SU-DHL-6 (cell line): ENCODE measurements at regions not wholly inside any gene's neighbourhood (a gene's known extent, or its start where the extent isn't known, plus 50 kb on each side); places are given as distances from the start of the nearest gene placed in this dataset.
A peak's percentile ranks its signal among the peaks of the same experiment; 100 is the strongest.

Experiments used
- H2AFZ ChIP-seq: fragments of 200-600 bp; sonication (generic); 2 replicates; pipeline ENCODE4 v1.6.1; 2014; ENCODE audit warnings: low read depth, mild to moderate bottlenecking, moderate library complexity, mixed read lengths, antibody characterized with exemption, low read length; ENCODE audit not compliant: severe bottlenecking
- H3F3A ChIP-seq: fragments of 200-600 bp; shearing (Covaris generic); 2 replicates; pipeline ENCODE4 v1.6.0; 2016; ENCODE audit warnings: antibody characterized with exemption, mild to moderate bottlenecking; ENCODE audit not compliant: insufficient read depth
- H3K27ac ChIP-seq: fragments of 200-600 bp; sonication (generic); 2 replicates; pipeline ENCODE4 v1.5.1; 2016; ENCODE audit warnings: low read depth, mild to moderate bottlenecking, low read length, moderate library complexity, mixed read lengths
- H3K27me3 ChIP-seq: fragments of 200-600 bp; sonication (generic), shearing (Covaris generic); 2 replicates; pipeline ENCODE4 v1.6.0; 2014; ENCODE audit warnings: mild to moderate bottlenecking, low read length
- H3K36me3 ChIP-seq: fragments of 200-600 bp; sonication (generic); 2 replicates; pipeline ENCODE4 v1.6.1; 2014; ENCODE audit warnings: mild to moderate bottlenecking, low read length, mixed read lengths
- H3K4me2 ChIP-seq: fragments of 300-600, 200-600 bp; shearing (Covaris generic), sonication (generic); 2 replicates; pipeline ENCODE4 v1.6.0; 2014; ENCODE audit warnings: low read length, low read depth, mild to moderate bottlenecking; ENCODE audit not compliant: poor library complexity, severe bottlenecking
- H3K4me3 ChIP-seq: fragments of 200-600 bp; sonication (generic); 2 replicates; pipeline ENCODE4 v1.5.1; 2014; ENCODE audit warnings: antibody characterized with exemption, low read length, mild to moderate bottlenecking, mixed read lengths; ENCODE audit not compliant: insufficient read depth, poor library complexity, severe bottlenecking
- H3K79me2 ChIP-seq: fragments of 200-600 bp; sonication (generic); 2 replicates; pipeline ENCODE4 v1.6.1; 2014; ENCODE audit warnings: mild to moderate bottlenecking, low read length, moderate library complexity; ENCODE audit not compliant: insufficient read depth
- H3K9ac ChIP-seq: fragments of 200-600 bp; sonication (generic); 2 replicates; pipeline ENCODE4 v1.7.0; 2014; ENCODE audit warnings: mild to moderate bottlenecking, low read length
- H3K9me2 ChIP-seq: fragments of 200-600 bp; sonication (generic); replicated peaks from 2 replicates; pipeline ENCODE4 v1.6.1; 2014; ENCODE audit warnings: low read length; ENCODE audit not compliant: insufficient read depth
- H3K9me3 ChIP-seq: fragments of 200-600 bp; sonication (generic); 2 replicates; pipeline ENCODE4 v1.6.1; 2014; ENCODE audit warnings: low read length, mixed read lengths; ENCODE audit not compliant: insufficient read depth
- H4K20me1 ChIP-seq: fragments of 200-600 bp; sonication (generic); 2 replicates; pipeline ENCODE4 v1.6.1; 2014; ENCODE audit warnings: low read depth, mild to moderate bottlenecking, antibody characterized with exemption, low read length, moderate library complexity, mixed read lengths
- CTCF ChIP-seq: fragments of 200-600 bp; sonication (generic); IDR thresholded peaks from one replicate; pipeline ENCODE4 v1.5.1; 2017; ENCODE audit warnings: antibody characterized with exemption, mild to moderate bottlenecking, low read length, moderate library complexity; ENCODE audit not compliant: insufficient read depth, poor library complexity, severe bottlenecking
- EZH2phosphoT487 ChIP-seq: fragments of 200-600 bp; sonication (generic), shearing (Covaris generic); conservative IDR thresholded peaks from 2 replicates; pipeline ENCODE4 v1.6.1; 2018; ENCODE audit warnings: mild to moderate bottlenecking, antibody characterized with exemption, low read length, moderate library complexity, mixed read lengths

- Histone ChIP-seq H3K4me2 (no peak overlapping the region), H3K27me3 (no peaks in the 10 kb centered on the region), H4K20me1 (no peaks in the 10 kb centered on the region), H3K9ac (no peak overlapping the region), H3K79me2 (no peaks in the 10 kb centered on the region), H3K9me3 (no peaks in the 10 kb centered on the region), H3K9me2 (no peaks in the 10 kb centered on the region), H3K4me3 (no peak overlapping the region), H3K27ac (no peak overlapping the region), H2AFZ (peak overlapping the region; percentile 5), H3K36me3 (no peaks in the 10 kb centered on the region), H3F3A (no peaks in the 10 kb centered on the region)
- no peak for TF ChIP-seq CTCF
Observed at GRCh38 chr13:81596224-81596753, 1255.4 kb upstream of the SPRY2 start.

DNA sequence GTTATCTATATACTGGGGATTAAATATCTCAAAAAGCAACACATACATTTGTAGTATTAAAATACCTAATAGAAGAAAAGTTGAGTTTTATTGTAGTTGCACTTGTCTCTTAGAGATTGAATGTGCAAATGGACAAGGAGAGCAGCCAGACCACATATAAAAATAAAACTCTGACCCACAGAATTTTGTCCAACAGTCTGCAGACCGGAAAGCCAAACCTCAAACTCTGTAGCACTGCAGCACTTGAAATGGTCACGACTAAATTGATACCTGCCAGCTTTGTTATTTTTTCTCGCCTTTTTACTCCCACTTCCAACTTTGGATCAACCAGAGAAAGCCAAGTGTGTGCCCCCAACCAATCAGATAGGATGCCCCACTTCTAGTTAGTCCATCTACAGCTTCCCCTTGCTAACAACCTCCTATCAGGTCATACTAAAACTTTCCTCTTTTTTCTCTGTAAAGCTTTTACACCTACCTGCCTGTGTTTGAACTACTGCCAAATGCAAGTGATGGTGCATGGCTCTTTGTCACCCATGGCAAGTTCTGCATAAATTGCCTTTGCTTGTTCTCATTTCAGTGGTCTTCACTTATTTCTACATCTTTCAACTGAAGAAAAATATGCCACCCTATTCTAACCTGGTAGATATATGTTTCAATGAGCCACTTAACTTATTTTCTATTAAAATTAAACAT lies 1250.7 kb upstream of the SPRY2 start:
- Histone ChIP-seq H3K36me3 (no peaks in the 10 kb centered on the region), H3K9me2 (no peaks in the 10 kb centered on the region), H4K20me1 (no peaks in the 10 kb centered on the region), H3F3A (no peaks in the 10 kb centered on the region), H2AFZ (no peak overlapping the region), H3K27me3 (no peaks in the 10 kb centered on the region), H3K4me3 (no peak overlapping the region), H3K9me3 (no peaks in the 10 kb centered on the region), H3K9ac (no peak overlapping the region), H3K4me2 (no peak overlapping the region), H3K27ac (no peak overlapping the region), H3K79me2 (no peaks in the 10 kb centered on the region)
- TF ChIP-seq EZH2phosphoT487 = no peak
- no peak for TF ChIP-seq CTCF

GRCh38 chr13:81582381-81582780 lies 1241.5 kb upstream of the SPRY2 start:
- Histone ChIP-seq H3F3A (no peaks in the 10 kb centered on the region), H3K36me3 (no peaks in the 10 kb centered on the region), H3K9ac (no peak overlapping the region), H3K27ac (no peak overlapping the region), H2AFZ (no peak overlapping the region), H3K9me2 (no peaks in the 10 kb centered on the region), H3K9me3 (no peaks in the 10 kb centered on the region), H3K27me3 (no peaks in the 10 kb centered on the region), H3K79me2 (no peaks in the 10 kb centered on the region), H3K4me3 (no peak overlapping the region), H3K4me2 (no peak overlapping the region), H4K20me1 (no peaks in the 10 kb centered on the region)
- TF ChIP-seq CTCF = no peak
- no peak for TF ChIP-seq EZH2phosphoT487
